Activated gamma-delta T cell treated with Interleukin-2 at 50 U/mL for 16 hours (primary cell): ENCODE measurements at regions not wholly inside any gene's neighbourhood (a gene's known extent, or its start where the extent isn't known, plus 50 kb on each side); places are given as distances from the start of the nearest gene placed in this dataset.

Source experiments
- DNase-seq: peaks from one replicate; pipeline ENCODE4 v3.0.0-alpha.2; 2020

DNA sequence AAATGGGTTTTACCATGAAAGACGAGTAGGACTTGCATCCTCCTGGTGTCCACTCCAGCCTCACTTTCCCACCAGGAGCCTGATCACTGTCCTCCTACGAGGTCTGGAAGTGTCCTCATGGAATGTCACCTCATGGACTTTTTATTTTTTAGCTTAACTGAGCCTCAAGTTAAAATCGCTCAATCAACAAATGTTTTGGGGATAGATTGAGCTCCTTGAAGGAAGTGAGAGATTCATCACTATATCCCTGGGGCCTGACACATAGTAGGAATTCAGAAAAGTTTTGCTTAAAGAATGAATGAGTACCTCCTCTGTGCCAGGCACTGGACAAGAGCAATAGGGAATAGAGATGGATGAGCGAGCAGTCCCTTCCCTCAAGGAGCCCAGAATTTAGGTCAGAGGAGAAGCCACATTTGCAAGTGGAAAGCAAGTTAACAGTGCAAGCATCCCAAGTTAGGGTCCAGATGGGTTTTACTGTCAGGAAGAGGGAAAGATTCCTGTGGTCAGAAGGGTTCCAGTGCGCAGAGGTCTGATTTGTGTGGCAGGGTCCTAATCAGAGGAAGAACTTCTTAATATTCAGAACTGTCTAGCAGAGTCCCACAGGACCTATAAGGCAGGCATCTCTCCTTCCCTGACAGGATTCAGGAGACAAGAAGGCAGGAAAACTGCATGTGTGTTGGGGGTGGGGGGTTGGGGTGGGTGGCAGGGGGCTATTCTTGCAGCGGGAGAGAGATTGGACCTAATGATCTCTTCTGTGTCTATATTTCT lies 67.0 kb downstream of the MYCN start:
- DNase-seq, result no peak

DNA sequence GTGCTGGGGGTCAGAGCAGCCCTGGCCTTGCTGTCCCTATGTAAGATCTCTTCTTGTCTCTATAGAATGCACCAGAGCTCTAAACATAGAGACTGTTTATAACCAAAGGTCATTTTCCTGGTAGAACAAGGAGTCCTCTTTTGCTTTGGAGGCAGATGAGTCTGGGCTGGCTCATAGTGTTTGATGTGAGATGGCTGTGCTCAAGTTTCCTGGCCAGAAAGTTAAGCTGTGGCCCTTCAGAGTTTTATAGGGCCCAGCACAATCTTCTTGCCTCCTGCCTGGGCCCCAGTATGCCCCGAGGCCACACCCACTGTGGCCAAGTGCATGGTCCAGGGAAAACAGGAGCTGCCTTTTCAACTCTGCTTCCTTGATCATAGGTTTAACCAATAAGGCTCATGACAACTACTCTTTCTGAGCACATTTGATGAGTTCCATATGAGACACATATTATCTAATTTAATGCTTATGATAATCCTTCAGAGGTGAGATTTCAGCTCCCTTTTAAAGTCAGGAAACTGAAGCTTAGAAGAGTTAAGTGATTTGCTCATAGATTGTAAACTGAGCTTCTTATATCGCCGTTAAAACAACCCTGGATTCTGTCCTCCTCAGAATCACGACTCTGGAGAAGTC lies 66.3 kb downstream of the MYCN start:
- DNase-seq, result no peak

DNA sequence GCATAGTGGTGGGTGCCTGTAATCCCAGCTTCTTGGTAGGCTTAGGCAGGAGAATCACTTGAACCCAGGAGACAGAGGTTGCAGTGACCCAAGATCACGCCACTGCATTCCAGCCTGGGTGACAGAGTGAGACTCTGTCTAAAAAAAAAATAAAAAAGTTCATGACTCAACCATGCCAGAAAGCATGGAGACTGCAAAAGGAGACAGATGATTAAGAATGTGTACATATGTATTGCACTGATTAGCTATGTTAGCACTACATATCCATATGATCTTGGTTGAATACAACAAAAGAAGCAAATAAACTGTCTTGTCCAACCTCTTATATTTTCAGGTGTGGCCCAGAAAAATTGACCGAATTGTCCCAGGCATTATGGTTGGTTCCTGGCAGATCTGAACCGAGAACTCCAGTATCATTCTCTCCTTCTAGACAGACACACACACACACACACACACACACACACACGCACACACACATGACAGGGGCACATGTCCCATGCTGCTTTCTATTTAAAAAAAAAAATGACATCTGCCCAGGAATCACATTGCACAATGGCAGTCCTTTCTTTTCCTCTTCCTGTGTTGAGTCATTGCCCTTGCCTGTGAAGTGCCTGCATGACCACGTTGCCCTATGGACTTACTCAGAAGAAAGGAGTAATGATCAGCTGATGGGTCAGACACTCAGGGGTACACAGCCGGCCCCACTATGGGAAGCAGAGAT lies 65.6 kb downstream of the MYCN start:
- no peak for DNase-seq

DNA sequence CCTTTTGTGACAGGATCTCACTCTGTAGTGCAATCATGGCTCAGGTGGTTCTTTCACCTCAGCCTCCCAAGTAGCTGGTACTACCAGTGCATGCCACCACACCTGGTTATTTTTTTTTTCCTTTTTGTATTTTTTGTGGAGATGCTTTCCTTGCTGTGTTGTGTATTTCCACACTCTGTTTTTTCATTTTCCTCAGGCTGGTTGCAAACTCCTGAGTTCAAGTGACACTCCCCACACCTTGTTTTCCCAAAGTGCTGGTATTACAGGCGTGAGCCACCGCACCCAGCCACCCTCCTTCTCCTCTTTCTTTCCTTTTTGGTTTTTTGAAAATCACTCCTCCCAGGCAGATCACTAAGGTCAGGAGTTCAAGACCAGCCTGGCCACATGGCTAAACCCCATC lies 65.0 kb downstream of the MYCN start:
- no peak for DNase-seq

DNA sequence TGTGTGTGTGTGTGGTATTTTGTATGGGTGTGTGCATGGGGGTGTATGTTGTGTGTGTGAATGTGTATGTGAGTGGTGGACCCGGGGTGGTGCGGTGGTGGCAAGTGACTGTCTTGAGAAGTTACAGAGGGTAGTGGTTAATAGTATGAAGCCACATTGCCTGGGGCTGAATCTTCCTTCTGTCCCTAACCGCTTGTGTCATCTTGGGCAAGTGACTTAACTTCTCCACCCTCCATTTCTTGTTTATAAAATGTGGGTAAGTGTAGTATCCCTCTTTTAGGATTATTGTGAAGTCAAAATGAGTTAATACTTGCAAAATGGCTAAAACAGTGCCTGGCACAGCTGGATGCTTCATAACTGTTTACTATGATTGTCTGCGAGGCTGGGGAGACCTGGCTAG lies 63.5 kb downstream of the MYCN start:
- DNase-seq, result no peak

DNA sequence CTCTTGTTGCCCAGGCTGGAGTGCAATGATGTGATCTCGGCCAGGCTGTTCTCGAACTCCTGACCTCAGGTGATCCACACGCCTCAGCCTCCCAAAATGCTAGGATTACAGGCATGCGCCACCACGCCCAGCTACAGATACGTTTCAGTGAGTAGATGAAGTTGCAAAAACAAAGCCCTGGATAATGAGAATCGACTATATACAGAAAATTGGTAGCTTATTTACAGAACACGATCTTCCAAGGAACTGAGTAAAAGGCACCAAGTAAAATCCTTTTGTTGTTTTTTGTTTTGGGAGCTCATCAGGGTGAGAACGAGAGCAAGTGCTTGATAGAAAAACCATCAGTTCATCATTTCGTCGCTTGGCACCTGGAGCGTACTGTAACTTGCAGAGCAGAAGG lies 62.8 kb downstream of the MYCN start:
- DNase-seq, result no peak

DNA sequence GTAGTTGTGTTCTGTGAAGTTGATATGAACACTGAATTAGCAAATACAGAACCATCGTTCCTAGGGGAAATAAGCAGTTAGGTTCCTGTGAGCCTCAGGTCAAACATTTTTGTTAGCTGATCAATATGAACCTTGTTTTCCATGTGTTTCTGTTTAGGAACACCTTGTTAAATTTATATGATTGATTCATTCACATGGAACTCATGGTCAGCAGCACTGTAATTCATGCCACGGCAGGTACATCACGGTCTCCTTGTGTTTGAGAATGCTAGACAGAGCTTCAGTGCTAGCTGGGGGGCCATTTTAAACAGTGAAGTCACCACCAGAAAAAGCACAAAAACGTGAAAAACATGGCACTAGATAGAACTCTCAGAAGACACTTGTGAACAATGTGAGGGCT lies 62.2 kb downstream of the MYCN start:
- DNase-seq, result no peak

DNA sequence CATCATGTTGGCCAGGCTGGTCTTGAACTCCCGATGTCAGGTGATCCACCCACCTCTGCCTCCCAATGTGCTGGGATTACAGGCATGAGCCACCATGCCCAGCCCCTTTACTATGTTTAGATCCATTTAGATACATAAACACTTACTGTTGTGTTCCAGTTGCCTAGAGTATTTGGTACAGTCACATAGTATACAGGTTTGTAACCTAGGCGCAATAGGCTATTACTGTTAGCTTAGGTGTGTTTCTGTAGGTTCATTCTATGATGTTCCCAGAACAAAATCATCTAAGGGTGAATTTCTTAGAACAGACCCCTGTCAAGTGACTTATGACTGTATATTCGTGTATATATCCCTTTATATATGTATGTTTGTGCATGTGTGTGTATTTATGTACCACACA lies 61.8 kb downstream of the MYCN start:
- no peak for DNase-seq

DNA sequence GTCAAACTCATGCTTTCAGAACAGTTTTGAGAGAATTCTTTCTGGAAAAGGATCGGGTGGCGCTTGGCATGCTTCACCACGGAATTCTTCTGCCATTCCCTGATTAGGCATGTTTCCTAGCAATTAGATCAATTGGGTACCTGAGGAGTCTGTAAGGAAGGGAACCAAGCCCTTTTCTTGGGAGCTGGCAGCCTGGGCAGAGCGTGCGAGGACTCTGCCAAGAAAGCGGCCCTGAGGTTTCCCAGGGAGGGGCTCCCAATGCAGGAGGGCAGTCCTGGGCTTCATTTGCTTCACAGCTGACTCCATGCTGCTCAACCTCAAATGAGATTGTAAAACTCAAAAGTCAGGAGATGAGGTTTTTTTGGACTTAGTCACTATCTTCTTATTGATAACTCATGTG lies 60.3 kb downstream of the MYCN start:
- DNase-seq, result no peak

DNA sequence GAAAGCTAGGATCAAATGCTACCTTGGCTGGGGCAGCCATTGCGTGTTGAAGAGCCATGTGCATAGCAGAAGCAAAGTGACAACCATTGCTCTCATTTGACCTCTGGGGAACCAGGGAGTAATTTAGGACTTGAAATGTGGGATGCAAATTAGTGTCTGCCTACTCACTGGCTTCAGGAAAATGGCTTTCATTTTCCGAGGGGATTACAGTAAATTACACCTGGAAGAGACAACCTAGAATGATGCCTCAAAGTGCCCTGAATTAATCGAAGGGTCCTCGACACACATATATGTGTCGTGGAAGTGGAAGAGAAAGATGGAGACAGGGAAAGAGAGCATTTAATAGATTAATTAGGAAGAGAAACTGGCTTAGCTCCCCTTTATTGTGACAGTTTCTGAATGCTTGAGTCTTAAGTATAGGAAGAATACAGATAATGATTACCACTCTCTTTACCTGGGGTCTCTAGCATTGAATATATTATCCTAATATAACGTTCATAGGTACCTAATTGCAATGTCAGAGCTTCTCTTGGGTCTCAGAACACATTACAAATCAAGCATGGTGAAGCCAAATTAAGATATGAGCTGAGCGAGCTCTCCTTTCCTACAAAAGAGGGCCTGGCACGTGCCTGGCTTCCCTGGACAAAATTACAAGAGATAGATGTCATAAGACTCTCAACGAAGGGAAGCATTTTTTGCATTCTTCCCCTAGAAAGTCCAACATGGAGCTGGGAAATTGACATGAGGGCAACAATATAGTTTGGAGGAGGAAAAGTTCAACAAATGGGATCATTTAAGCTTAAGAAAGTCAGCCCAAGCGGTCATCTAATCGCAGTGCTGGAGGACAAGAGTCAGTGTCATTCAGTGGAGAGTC lies 59.5 kb downstream of the MYCN start:
- no peak for DNase-seq

DNA sequence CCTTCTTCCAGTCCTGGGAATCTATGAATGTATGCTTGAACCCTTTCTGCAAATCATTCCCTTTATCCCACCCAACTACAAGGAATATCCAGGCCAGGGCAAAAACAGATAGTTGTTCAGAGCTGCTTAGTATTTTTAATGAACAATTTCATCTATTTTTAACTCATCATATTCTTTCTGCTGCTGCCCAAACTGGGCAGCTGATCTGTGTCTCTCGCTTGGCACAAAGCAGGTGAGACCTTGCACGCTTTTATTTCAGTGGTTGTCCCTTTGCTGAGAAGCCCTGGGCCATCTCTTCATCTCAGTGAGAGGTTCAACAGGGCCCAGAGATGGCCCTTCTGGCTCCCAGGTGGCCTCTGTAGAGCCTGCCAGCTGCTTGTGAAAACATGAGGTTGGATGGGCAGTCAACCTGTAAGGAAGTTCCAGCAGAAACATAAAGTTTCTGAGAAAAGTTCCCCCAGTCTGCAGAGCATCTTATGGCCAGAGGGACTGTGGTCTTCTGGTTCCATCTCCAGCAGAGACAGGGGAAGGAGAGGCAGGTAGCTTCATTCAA lies 57.5 kb downstream of the MYCN start:
- DNase-seq, result no peak

DNA sequence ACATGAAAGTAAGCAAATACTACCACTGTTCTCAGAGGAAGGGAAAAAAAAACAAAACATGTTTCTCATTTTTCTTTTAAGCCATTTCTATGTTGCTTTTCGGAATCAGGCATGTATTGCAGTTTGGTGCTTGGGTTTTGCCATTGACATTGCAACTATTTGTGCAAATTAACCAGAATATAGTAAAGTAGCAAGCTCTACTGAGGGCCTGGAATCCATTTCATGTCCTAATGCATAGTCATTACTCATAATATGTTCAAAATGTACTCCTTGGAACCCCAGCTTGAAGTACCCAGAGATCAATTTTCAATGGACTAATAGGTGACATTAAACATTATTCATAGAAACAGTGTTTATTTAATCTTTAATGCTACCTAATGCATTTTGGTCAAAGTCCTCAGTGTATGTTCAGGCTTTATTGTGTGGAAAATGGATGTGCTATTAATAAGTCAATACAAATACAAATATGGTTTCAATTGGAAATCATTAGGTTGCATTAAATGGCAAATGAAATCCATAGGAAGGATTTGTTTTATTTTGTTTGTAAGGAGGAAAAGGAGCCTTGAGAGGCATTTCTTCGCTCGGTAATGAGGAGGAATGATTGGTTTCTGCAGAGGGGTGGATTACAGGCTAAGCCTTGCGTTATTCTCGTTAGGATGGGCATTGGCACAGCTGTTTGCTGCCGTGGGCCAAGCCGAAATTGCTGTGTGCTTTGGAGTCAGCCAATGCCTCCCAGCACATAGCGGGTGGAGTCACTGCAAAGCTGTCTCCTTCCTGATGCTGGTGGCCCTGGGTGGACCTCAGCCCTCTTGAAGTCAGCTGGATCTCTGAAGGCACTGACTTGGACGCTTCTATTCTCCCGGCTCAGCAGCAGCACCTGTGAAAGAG lies 56.4 kb downstream of the MYCN start:
- no peak for DNase-seq
